ENCODE measurements at regions not wholly inside any gene's neighbourhood (a gene's known extent, or its start where the extent isn't known, plus 50 kb on each side); places are given as distances from the start of the nearest gene placed in this dataset.

DNA sequence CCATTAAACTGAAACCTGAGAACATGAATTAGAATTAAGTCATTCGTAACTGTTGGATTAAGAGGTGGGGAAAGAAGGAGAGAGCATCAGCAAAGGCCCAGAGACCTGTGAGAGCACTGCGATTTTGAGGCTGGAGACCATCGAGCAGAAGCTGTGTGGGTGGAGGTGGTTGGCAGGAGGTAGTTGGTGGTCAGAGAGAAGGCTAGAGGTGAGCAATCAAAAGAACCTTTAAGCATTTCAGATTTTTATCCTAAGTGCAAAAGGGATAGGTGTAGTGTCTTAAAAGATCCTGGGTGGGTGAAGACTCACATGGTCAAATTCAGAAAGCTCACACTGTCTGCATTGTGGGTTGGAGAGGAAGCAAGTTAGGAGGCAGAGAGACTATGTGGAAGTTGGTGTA is 65.1 kb upstream of the TEX264 start:
- TF ChIP-seq, protein P1, sequence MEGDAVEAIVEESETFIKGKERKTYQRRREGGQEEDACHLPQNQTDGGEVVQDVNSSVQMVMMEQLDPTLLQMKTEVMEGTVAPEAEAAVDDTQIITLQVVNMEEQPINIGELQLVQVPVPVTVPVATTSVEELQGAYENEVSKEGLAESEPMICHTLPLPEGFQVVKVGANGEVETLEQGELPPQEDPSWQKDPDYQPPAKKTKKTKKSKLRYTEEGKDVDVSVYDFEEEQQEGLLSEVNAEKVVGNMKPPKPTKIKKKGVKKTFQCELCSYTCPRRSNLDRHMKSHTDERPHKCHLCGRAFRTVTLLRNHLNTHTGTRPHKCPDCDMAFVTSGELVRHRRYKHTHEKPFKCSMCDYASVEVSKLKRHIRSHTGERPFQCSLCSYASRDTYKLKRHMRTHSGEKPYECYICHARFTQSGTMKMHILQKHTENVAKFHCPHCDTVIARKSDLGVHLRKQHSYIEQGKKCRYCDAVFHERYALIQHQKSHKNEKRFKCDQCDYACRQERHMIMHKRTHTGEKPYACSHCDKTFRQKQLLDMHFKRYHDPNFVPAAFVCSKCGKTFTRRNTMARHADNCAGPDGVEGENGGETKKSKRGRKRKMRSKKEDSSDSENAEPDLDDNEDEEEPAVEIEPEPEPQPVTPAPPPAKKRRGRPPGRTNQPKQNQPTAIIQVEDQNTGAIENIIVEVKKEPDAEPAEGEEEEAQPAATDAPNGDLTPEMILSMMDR (conservative IDR thresholded peaks at IDR 0.05; ENCODE audit: low read depth, low read length): no peak
- no peak for TF ChIP-seq RAD21 (IDR thresholded peaks at IDR 0.05; ENCODE audit: low read length)
- no peak for TF ChIP-seq MXI1 (IDR thresholded peaks at IDR 0.05; ENCODE audit: borderline replicate concordance, low read depth, low read length)
- no peak for TF ChIP-seq CHD1 (IDR thresholded peaks at IDR 0.05; ENCODE audit: low read depth, low read length)
- TF ChIP-seq POLR2A (IDR thresholded peaks at IDR 0.05; ENCODE audit: low read depth, low read length): no peak
- TF ChIP-seq RFX5 (IDR thresholded peaks at IDR 0.05; ENCODE audit: low read depth, low read length): no peak
- TF ChIP-seq SMC3 (IDR thresholded peaks at IDR 0.05; ENCODE audit: low read depth, low read length): no peak
- TF ChIP-seq FOS (IDR thresholded peaks at IDR 0.05; ENCODE audit: low read depth, low read length): no peak
- TF ChIP-seq, protein P2, sequence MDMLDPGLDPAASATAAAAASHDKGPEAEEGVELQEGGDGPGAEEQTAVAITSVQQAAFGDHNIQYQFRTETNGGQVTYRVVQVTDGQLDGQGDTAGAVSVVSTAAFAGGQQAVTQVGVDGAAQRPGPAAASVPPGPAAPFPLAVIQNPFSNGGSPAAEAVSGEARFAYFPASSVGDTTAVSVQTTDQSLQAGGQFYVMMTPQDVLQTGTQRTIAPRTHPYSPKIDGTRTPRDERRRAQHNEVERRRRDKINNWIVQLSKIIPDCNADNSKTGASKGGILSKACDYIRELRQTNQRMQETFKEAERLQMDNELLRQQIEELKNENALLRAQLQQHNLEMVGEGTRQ (IDR thresholded peaks at IDR 0.05; ENCODE audit: low read depth, low read length): no peak

Data from IMR-90 (cell line).